Heart left ventricle (tissue), 13 donors: ENCODE measurements at regions not wholly inside any gene's neighbourhood (a gene's known extent, or its start where the extent isn't known, plus 50 kb on each side); places are given as distances from the start of the nearest gene placed in this dataset.

Experiments
- POLR2A ChIP-seq, 2 donors: fragments of 450-650 bp; IDR thresholded peaks; one replicate each; pipeline ENCODE4 v1.6.1; 2017; ENCODE audit warnings: antibody characterized with exemption in 2 of 2, mild to moderate bottlenecking in 2 of 2, moderate library complexity in 2 of 2
- TF ChIP-seq, protein P1 (sequence below), 12 donors: fragments of 200-600 bp; sonication (generic) in 4 of 12; IDR thresholded peaks; one replicate each; pipeline versions ENCODE4 v1.5.0 to v1.8.0; 2018 to 2022; ENCODE audit warnings: antibody characterized with exemption in 12 of 12, mild to moderate bottlenecking in 5 of 12
- donor health status: ischemic (EF 13 %, LVEDD 7.1; RV severe dilation, severe dysfunction).
- donor health status: DM: no; HTN: yes; CAD: no.
- donor health status: DM: no; HTN: no; CAD: no.
- donor health status: ischemic (EF 25% LVEDD 6.9; RV normal size, moderate dysfunction).
- donor health status: ischemic (EF 25% LVEDD 5.7; RV mildly dilated, moderate dysfunction).
- donor health status: ischemic (EF 35%, LVEDD 5.7; RV mildly dilated, moderate dysfunction).
- donor health status: nonischemic (EF 11% LVEDD 7.7; RV severe dilation, severe dysfunction).
- donor health status: DM: yes; HTN: yes; CAD: no.
- donor health status: PGD.
- donor health status: ischemic (EF 29% LVEDD 5.4; RV normal size, mild dysfunction).
- donor health status: nonischemic (EF 23%, LVEDD 6.1; RV moderate dilation, normal function).

GRCh38 chrX:39894683-39895082, 203.1 kb downstream of the BCOR start:
- no peak for TF ChIP-seq POLR2A (IDR thresholded peaks at IDR 0.05)
- TF ChIP-seq, protein P1, sequence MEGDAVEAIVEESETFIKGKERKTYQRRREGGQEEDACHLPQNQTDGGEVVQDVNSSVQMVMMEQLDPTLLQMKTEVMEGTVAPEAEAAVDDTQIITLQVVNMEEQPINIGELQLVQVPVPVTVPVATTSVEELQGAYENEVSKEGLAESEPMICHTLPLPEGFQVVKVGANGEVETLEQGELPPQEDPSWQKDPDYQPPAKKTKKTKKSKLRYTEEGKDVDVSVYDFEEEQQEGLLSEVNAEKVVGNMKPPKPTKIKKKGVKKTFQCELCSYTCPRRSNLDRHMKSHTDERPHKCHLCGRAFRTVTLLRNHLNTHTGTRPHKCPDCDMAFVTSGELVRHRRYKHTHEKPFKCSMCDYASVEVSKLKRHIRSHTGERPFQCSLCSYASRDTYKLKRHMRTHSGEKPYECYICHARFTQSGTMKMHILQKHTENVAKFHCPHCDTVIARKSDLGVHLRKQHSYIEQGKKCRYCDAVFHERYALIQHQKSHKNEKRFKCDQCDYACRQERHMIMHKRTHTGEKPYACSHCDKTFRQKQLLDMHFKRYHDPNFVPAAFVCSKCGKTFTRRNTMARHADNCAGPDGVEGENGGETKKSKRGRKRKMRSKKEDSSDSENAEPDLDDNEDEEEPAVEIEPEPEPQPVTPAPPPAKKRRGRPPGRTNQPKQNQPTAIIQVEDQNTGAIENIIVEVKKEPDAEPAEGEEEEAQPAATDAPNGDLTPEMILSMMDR (IDR thresholded peaks at IDR 0.05), result no peak
